ENCODE measurements at regions not wholly inside any gene's neighbourhood (a gene's known extent, or its start where the extent isn't known, plus 50 kb on each side); places are given as distances from the start of the nearest gene placed in this dataset.

- in situ Hi-C loops (cut with HindIII; ENCODE audit: low sequenced_read_pairs) = no loop called here
- H3K4me3 ChIP-seq (ENCODE audit: low read depth, low read length) = no peak overlapping the region
- no peak for TF ChIP-seq CTCF (IDR thresholded peaks at IDR 0.05; ENCODE audit: low read depth, low read length)
- no peak for DNase-seq (ENCODE audit: low read depth, low spot score)
Measured at GRCh38 chr17:22459331-22459952, 767.1 kb downstream of the KCNJ18 start.

GRCh38 chr17:22459953-22460350, 767.6 kb downstream of the KCNJ18 start:
- in situ Hi-C loops (cut with HindIII; ENCODE audit: low sequenced_read_pairs) = no loop called here
- no peak for DNase-seq (ENCODE audit: low read depth, low spot score)
- H3K4me3 ChIP-seq (ENCODE audit: low read depth, low read length) = no peak overlapping the region
- TF ChIP-seq CTCF (IDR thresholded peaks at IDR 0.05; ENCODE audit: low read depth, low read length) = no peak

GRCh38 chr17:22460461-22461063, 768.2 kb downstream of the KCNJ18 start:
- TF ChIP-seq CTCF (IDR thresholded peaks at IDR 0.05; ENCODE audit: low read depth, low read length) = no peak
- no peak for DNase-seq (ENCODE audit: low read depth, low spot score)

GRCh38 chr17:22461460-22462145, 769.3 kb downstream of the KCNJ18 start:
- in situ Hi-C loops (cut with HindIII; ENCODE audit: low sequenced_read_pairs) = no loop called here
- no peak for TF ChIP-seq CTCF (IDR thresholded peaks at IDR 0.05; ENCODE audit: low read depth, low read length)
- DNase-seq (ENCODE audit: low read depth, low spot score) = no peak
- no peak overlapping the region for H3K4me3 ChIP-seq (ENCODE audit: low read depth, low read length)

More at GRCh38 chr17:22460461-22461063, 768.2 kb downstream of the KCNJ18 start:
- no peak overlapping the region for H3K4me3 ChIP-seq (ENCODE audit: low read depth, low read length)
- in situ Hi-C loops (cut with HindIII; ENCODE audit: low sequenced_read_pairs) = no loop called here

- TF ChIP-seq CTCF (IDR thresholded peaks at IDR 0.05; ENCODE audit: low read depth, low read length) = no peak
Measured at GRCh38 chr17:22462461-22462860, 770.1 kb downstream of the KCNJ18 start.

GRCh38 chr17:22463110-22463850, 771.0 kb downstream of the KCNJ18 start:
- no peak for DNase-seq (ENCODE audit: low read depth, low spot score)
- in situ Hi-C loops (cut with HindIII; ENCODE audit: low sequenced_read_pairs) = no loop called here
- TF ChIP-seq CTCF (IDR thresholded peaks at IDR 0.05; ENCODE audit: low read depth, low read length) = no peak
- no peak overlapping the region for H3K4me3 ChIP-seq (ENCODE audit: low read depth, low read length)

More at GRCh38 chr17:22462461-22462860, 770.1 kb downstream of the KCNJ18 start:
- no peak for DNase-seq (ENCODE audit: low read depth, low spot score)
- in situ Hi-C loops (cut with HindIII; ENCODE audit: low sequenced_read_pairs) = no loop called here
- H3K4me3 ChIP-seq (ENCODE audit: low read depth, low read length) = no peak overlapping the region

Data from astrocyte of the spinal cord (primary cell).